ENCODE measurements at regions not wholly inside any gene's neighbourhood (a gene's known extent, or its start where the extent isn't known, plus 50 kb on each side); places are given as distances from the start of the nearest gene placed in this dataset.
A peak's percentile ranks its signal among the peaks of the same experiment; 100 is the strongest.
"Not testable (repeated sequence)": the region's sequence is repeated elsewhere in the genome, so short reads cannot be mapped to it uniquely, and the experiment has no call there.

GRCh38 chr7:81247364-81247763 is 328.5 kb upstream of the SEMA3C start:
- H3K4me1 ChIP-seq (ENCODE audit: control insufficient read depth, insufficient read depth, low read length); H3K36me3 ChIP-seq (ENCODE audit: control insufficient read depth in 2 of 2, insufficient read depth in 1 of 2, low read length in 2 of 2); H3K27ac ChIP-seq (ENCODE audit: extremely low read depth, low read depth, low read length); POLR2A ChIA-PET; CTCF ChIA-PET; H3K9me3 ChIP-seq (ENCODE audit: control insufficient read depth, insufficient read depth, low read depth, low read length); H3K4me3 ChIP-seq (ENCODE audit: low read depth, low read length): not testable (repeated sequence)
- TF ChIP-seq ZNF146 (tag by site-specific recombination; IDR thresholded peaks at IDR 0.05) = peak; percentile 71

- POLR2A ChIA-PET = no interaction called here
- TF ChIP-seq ZNF776 (tag by site-specific recombination; IDR thresholded peaks at IDR 0.05; ENCODE audit: borderline replicate concordance) = no peak
- TF ChIP-seq ZNF292 (tag by site-specific recombination; IDR thresholded peaks at IDR 0.05; ENCODE audit: borderline replicate concordance, low read depth) = no peak
- no peak for TF ChIP-seq IKZF3 (tag by site-specific recombination; IDR thresholded peaks at IDR 0.05)
- TF ChIP-seq, protein P1, sequence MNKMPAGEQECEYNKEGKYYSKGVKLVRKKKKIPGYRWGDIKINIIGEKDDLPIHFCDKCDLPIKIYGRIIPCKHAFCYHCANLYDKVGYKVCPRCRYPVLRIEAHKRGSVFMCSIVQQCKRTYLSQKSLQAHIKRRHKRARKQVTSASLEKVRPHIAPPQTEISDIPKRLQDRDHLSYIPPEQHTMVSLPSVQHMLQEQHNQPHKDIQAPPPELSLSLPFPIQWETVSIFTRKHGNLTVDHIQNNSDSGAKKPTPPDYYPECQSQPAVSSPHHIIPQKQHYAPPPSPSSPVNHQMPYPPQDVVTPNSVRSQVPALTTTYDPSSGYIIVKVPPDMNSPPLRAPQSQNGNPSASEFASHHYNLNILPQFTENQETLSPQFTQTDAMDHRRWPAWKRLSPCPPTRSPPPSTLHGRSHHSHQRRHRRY (tag by site-specific recombination; IDR thresholded peaks at IDR 0.05) = no peak
- TF ChIP-seq, protein P2, sequence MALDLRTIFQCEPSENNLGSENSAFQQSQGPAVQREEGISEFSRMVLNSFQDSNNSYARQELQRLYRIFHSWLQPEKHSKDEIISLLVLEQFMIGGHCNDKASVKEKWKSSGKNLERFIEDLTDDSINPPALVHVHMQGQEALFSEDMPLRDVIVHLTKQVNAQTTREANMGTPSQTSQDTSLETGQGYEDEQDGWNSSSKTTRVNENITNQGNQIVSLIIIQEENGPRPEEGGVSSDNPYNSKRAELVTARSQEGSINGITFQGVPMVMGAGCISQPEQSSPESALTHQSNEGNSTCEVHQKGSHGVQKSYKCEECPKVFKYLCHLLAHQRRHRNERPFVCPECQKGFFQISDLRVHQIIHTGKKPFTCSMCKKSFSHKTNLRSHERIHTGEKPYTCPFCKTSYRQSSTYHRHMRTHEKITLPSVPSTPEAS (tag by site-specific recombination; IDR thresholded peaks at IDR 0.05) = no peak
- TF ChIP-seq ZNF701 (tag by site-specific recombination; IDR thresholded peaks at IDR 0.05) = no peak
- no peak for TF ChIP-seq ZBTB10 (tag by site-specific recombination; IDR thresholded peaks at IDR 0.05)
- TF ChIP-seq ZNF585B (tag by site-specific recombination; IDR thresholded peaks at IDR 0.05) = no peak
- TF ChIP-seq ZNF121 (tag by site-specific recombination; IDR thresholded peaks at IDR 0.05) = no peak
- TF ChIP-seq ZNF140 (tag by site-specific recombination; IDR thresholded peaks at IDR 0.05) = no peak
- TF ChIP-seq ZBTB1 (tag by site-specific recombination; IDR thresholded peaks at IDR 0.05) = no peak
- TF ChIP-seq ZBTB11 (tag by site-specific recombination; conservative IDR thresholded peaks at IDR 0.05; ENCODE audit: low read depth) = no peak
- no peak for TF ChIP-seq YY1 (tag by site-specific recombination; IDR thresholded peaks at IDR 0.05)
- no peak for TF ChIP-seq ZNF792 (tag by site-specific recombination; IDR thresholded peaks at IDR 0.05)
- no peak for TF ChIP-seq ZNF549 (tag by site-specific recombination; IDR thresholded peaks at IDR 0.05)
- TF ChIP-seq, protein P3, sequence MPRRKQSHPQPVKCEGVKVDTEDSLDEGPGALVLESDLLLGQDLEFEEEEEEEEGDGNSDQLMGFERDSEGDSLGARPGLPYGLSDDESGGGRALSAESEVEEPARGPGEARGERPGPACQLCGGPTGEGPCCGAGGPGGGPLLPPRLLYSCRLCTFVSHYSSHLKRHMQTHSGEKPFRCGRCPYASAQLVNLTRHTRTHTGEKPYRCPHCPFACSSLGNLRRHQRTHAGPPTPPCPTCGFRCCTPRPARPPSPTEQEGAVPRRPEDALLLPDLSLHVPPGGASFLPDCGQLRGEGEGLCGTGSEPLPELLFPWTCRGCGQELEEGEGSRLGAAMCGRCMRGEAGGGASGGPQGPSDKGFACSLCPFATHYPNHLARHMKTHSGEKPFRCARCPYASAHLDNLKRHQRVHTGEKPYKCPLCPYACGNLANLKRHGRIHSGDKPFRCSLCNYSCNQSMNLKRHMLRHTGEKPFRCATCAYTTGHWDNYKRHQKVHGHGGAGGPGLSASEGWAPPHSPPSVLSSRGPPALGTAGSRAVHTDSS (tag by site-specific recombination; IDR thresholded peaks at IDR 0.05) = no peak
- TF ChIP-seq FEZF1 (tag by site-specific recombination; IDR thresholded peaks at IDR 0.05) = no peak
- no peak for TF ChIP-seq ZNF560 (tag by site-specific recombination; IDR thresholded peaks at IDR 0.05; ENCODE audit: borderline replicate concordance)
- Histone ChIP-seq H3K4me3 (ENCODE audit: low read depth, low read length) (no peak overlapping the region), H3K9me3 (ENCODE audit: control insufficient read depth, insufficient read depth, low read depth, low read length) (no peaks in the 10 kb centered on the region), H3K27ac (ENCODE audit: extremely low read depth, low read depth, low read length) (no peak overlapping the region), H3K36me3 (ENCODE audit: control insufficient read depth in 2 of 2, insufficient read depth in 1 of 2, low read length in 2 of 2) (no peaks in the 10 kb centered on the region), H3K4me1 (ENCODE audit: control insufficient read depth, insufficient read depth, low read length) (no peaks in the 10 kb centered on the region)
- CTCF ChIA-PET = no interaction called here
Observed at GRCh38 chr7:81245353-81245752, 326.5 kb upstream of the SEMA3C start.
